Neuronal stem cell (in vitro differentiated cells): ENCODE measurements at regions not wholly inside any gene's neighbourhood (a gene's known extent, or its start where the extent isn't known, plus 50 kb on each side); places are given as distances from the start of the nearest gene placed in this dataset.

Experiments
- DNase-seq: peaks from one replicate; pipeline ENCODE4 v3.0.0-alpha.2; 2013; ENCODE audit warnings: low spot score
- H2AFZ ChIP-seq: one replicate; pipeline ENCODE4 v1.6.1; 2013; ENCODE audit warnings: mild to moderate bottlenecking, low read length, inconsistent platforms
- H2AK5ac ChIP-seq: 2 replicates; pipeline ENCODE4 v1.6.1; 2013; ENCODE audit warnings: low read depth, mild to moderate bottlenecking, inconsistent platforms, low read length, moderate library complexity, mixed read lengths
- H2BK120ac ChIP-seq: 2 replicates; pipeline ENCODE4 v1.6.1; 2013; ENCODE audit warnings: low read depth, mild to moderate bottlenecking, inconsistent platforms, low read length, moderate library complexity, mixed read lengths
- H2BK12ac ChIP-seq: one replicate; pipeline ENCODE4 v1.6.1; 2013; ENCODE audit warnings: low read length, inconsistent platforms
- H2BK15ac ChIP-seq: 2 replicates; pipeline ENCODE4 v1.6.1; 2013; ENCODE audit warnings: mild to moderate bottlenecking, low read length, inconsistent platforms, mixed read lengths
- H2BK5ac ChIP-seq: one replicate; pipeline ENCODE4 v1.6.1; 2013; ENCODE audit warnings: inconsistent platforms, mild to moderate bottlenecking, low read length, moderate library complexity
- H3K14ac ChIP-seq: one replicate; pipeline ENCODE4 v1.6.1; 2013; ENCODE audit warnings: low read length, inconsistent platforms
- H3K18ac ChIP-seq: 2 replicates; pipeline ENCODE4 v1.6.1; 2013; ENCODE audit warnings: low read length, inconsistent platforms
- H3K23ac ChIP-seq: 2 replicates; pipeline ENCODE4 v1.6.1; 2013; ENCODE audit warnings: low read depth, mild to moderate bottlenecking, mixed read lengths, low read length, inconsistent platforms; ENCODE audit not compliant: poor library complexity
- H3K27ac ChIP-seq: replicated peaks from 3 replicates; pipeline ENCODE4 v1.5.1; 2013; ENCODE audit warnings: low read length, inconsistent platforms
- H3K27me3 ChIP-seq, 3 experiments: 2 replicates each; pipeline ENCODE4 v1.6.1; 2013; ENCODE audit warnings: low read length in 3 of 3, mild to moderate bottlenecking in 2 of 3, inconsistent platforms in 1 of 3, low read depth in 1 of 3, mixed read lengths in 1 of 3, moderate library complexity in 1 of 3; ENCODE audit not compliant: control insufficient read depth in 3 of 3, insufficient read depth in 3 of 3
- H3K36me3 ChIP-seq, 2 donors: replicated peaks in 1 of 2; 2 replicates each; pipeline ENCODE4 v1.6.1; 2013; ENCODE audit warnings: low read length in 2 of 2; ENCODE audit not compliant: control insufficient read depth in 2 of 2, insufficient read depth in 2 of 2
- H3K4ac ChIP-seq: 2 replicates; pipeline ENCODE4 v1.6.1; 2013; ENCODE audit warnings: inconsistent platforms, mild to moderate bottlenecking, low read length, moderate library complexity
- H3K4me1 ChIP-seq, 2 donors: 1 replicate in 1 of 2; 2 replicates in 1 of 2; pipeline ENCODE4 v1.6.1; 2013; ENCODE audit warnings: low read length in 2 of 2, low read depth in 1 of 2; ENCODE audit not compliant: control insufficient read depth in 2 of 2, insufficient read depth in 1 of 2
- H3K4me2 ChIP-seq: one replicate; pipeline ENCODE4 v1.6.1; 2013; ENCODE audit warnings: mild to moderate bottlenecking, low read length, inconsistent platforms; ENCODE audit not compliant: insufficient read depth, poor library complexity, severe bottlenecking
- H3K4me3 ChIP-seq, 2 donors: 2 replicates each; pipeline ENCODE4 v1.5.1; 2013; ENCODE audit warnings: low read length in 2 of 2, mild to moderate bottlenecking in 2 of 2, inconsistent platforms in 1 of 2, moderate library complexity in 1 of 2
- H3K79me1 ChIP-seq: one replicate; pipeline ENCODE4 v1.6.1; 2013; ENCODE audit warnings: low read depth, mild to moderate bottlenecking, inconsistent platforms, low read length, moderate library complexity
- H3K9ac ChIP-seq: one replicate; pipeline ENCODE4 v1.6.1; 2013; ENCODE audit warnings: mild to moderate bottlenecking, low read depth, low read length, inconsistent platforms; ENCODE audit not compliant: poor library complexity
- H3K9me3 ChIP-seq, 2 donors: replicated peaks in 1 of 2; 2 replicates each; pipeline versions ENCODE3 to v1.6.1; 2013; ENCODE audit warnings: low read length in 2 of 2, mild to moderate bottlenecking in 2 of 2, inconsistent platforms in 1 of 2, low read depth in 1 of 2, mixed read lengths in 1 of 2, moderate library complexity in 1 of 2; ENCODE audit not compliant: control insufficient read depth in 2 of 2, insufficient read depth in 1 of 2
- H4K8ac ChIP-seq: one replicate; pipeline ENCODE4 v1.6.1; 2013; ENCODE audit warnings: low read depth, mild to moderate bottlenecking, inconsistent platforms, low read length, moderate library complexity
- H4K91ac ChIP-seq: one replicate; pipeline ENCODE4 v1.6.1; 2013; ENCODE audit warnings: low read length, low read depth, mild to moderate bottlenecking, inconsistent platforms; ENCODE audit not compliant: poor library complexity
- WGBS, 2 donors: extraction: QIAGEN DNeasy Blood & Tissue Kit; methylation state at CpG; one replicate each; pipeline ENCODE4 v1.1.7; 2013; ENCODE audit warnings: missing lambda C conversion rate in 2 of 2, mixed read lengths in 1 of 2; ENCODE audit not compliant: insufficient read length in 2 of 2, insufficient replicate concordance in 1 of 2; ENCODE audit errors: extremely low coverage in 2 of 2; 5-methylcytosine and 5-hydroxymethylcytosine counted together

- DNase-seq: no peak
- no peak overlapping the region for H3K9ac ChIP-seq
- no peak overlapping the region for H2BK15ac ChIP-seq
- no peaks in the 10 kb centered on the region for H3K4me1 ChIP-seq
- H3K9me3 ChIP-seq: peaks cover 1 to 2% of the 10 kb centered on the region in 2 donors
- no peak overlapping the region for H3K23ac ChIP-seq
- no peaks in the 10 kb centered on the region for H3K27me3 ChIP-seq
- no peaks in the 10 kb centered on the region for H3K36me3 ChIP-seq
- no peaks in the 10 kb centered on the region for H3K79me1 ChIP-seq
- H2BK12ac ChIP-seq: no peak overlapping the region
- no peak overlapping the region for H2AFZ ChIP-seq
- H3K14ac ChIP-seq: no peak overlapping the region
- no peak overlapping the region for H2BK120ac ChIP-seq
- H2AK5ac ChIP-seq: no peak overlapping the region
- no peak overlapping the region for H3K27ac ChIP-seq
- H3K18ac ChIP-seq: no peak overlapping the region
- H3K4ac ChIP-seq: no peak overlapping the region
- H4K91ac ChIP-seq: no peak overlapping the region
- H3K4me2 ChIP-seq: no peak overlapping the region
- H2BK5ac ChIP-seq: no peak overlapping the region
- H3K4me3 ChIP-seq: no peak overlapping the region
- no CpG with 5 or more reads among the region's 1 CpG for WGBS, 2 donors
- H4K8ac ChIP-seq: no peak overlapping the region
Measured at GRCh38 chr1:80099713-80100112, 1093.2 kb upstream of the ADGRL4 start.

- DNase-seq: no peak
- Histone ChIP-seq H2AFZ (no peak overlapping the region), H3K4ac (no peak overlapping the region), H3K18ac (no peak overlapping the region), H2BK5ac (no peak overlapping the region), H4K8ac (no peak overlapping the region), H3K4me1 (peaks cover 0 to 5% of the 10 kb centered on the region in 2 donors), H3K23ac (no peak overlapping the region), H2BK120ac (no peak overlapping the region), H3K27me3 (no peaks in the 10 kb centered on the region), H3K79me1 (no peaks in the 10 kb centered on the region), H2AK5ac (no peak overlapping the region), H3K4me2 (no peak overlapping the region), H2BK12ac (no peak overlapping the region), H4K91ac (no peak overlapping the region), H3K4me3 (no peak overlapping the region), H3K9me3 (no peaks in the 10 kb centered on the region), H3K36me3 (no peaks in the 10 kb centered on the region), H3K9ac (no peak overlapping the region), H3K27ac (no peak overlapping the region), H3K14ac (no peak overlapping the region), H2BK15ac (no peak overlapping the region)
Measured at GRCh38 chr1:80085067-80085466, 1078.5 kb upstream of the ADGRL4 start.

GRCh38 chr1:80083892-80084291, 1077.4 kb upstream of the ADGRL4 start:
- H4K91ac ChIP-seq: no peak overlapping the region
- no peak overlapping the region for H3K4me3 ChIP-seq
- H3K4ac ChIP-seq: no peak overlapping the region
- no peak for DNase-seq
- no peak overlapping the region for H3K23ac ChIP-seq
- H3K18ac ChIP-seq: no peak overlapping the region
- H2AFZ ChIP-seq: no peak overlapping the region
- H2BK5ac ChIP-seq: no peak overlapping the region
- H2AK5ac ChIP-seq: no peak overlapping the region
- peaks cover 0 to 5% of the 10 kb centered on the region in 2 donors for H3K4me1 ChIP-seq
- H3K36me3 ChIP-seq: no peaks in the 10 kb centered on the region
- H3K4me2 ChIP-seq: no peak overlapping the region
- H3K9me3 ChIP-seq: no peaks in the 10 kb centered on the region
- no peak overlapping the region for H3K27ac ChIP-seq
- no peak overlapping the region for H3K14ac ChIP-seq
- no peaks in the 10 kb centered on the region for H3K79me1 ChIP-seq
- no peak overlapping the region for H2BK15ac ChIP-seq
- H3K27me3 ChIP-seq: no peaks in the 10 kb centered on the region
- H3K9ac ChIP-seq: no peak overlapping the region
- WGBS, 2 donors: no CpG with 5 or more reads among the region's 1 CpG
- H4K8ac ChIP-seq: no peak overlapping the region
- no peak overlapping the region for H2BK12ac ChIP-seq
- no peak overlapping the region for H2BK120ac ChIP-seq

GRCh38 chr1:80076469-80076868, 1069.9 kb upstream of the ADGRL4 start:
- no peak overlapping the region for H2BK120ac ChIP-seq
- no peak overlapping the region for H3K4me3 ChIP-seq
- no peak overlapping the region for H4K8ac ChIP-seq
- H3K23ac ChIP-seq: no peak overlapping the region
- H2BK5ac ChIP-seq: no peak overlapping the region
- H2AK5ac ChIP-seq: no peak overlapping the region
- no peak overlapping the region for H3K27ac ChIP-seq
- H3K4ac ChIP-seq: no peak overlapping the region
- no peaks in the 10 kb centered on the region for H3K79me1 ChIP-seq
- H3K4me2 ChIP-seq: no peak overlapping the region
- H3K9ac ChIP-seq: no peak overlapping the region
- H2BK12ac ChIP-seq: no peak overlapping the region
- H3K27me3 ChIP-seq: no peaks in the 10 kb centered on the region
- H3K4me1 ChIP-seq: no peaks in the 10 kb centered on the region
- H3K9me3 ChIP-seq: no peaks in the 10 kb centered on the region
- no peak overlapping the region for H4K91ac ChIP-seq
- DNase-seq: no peak
- no peak overlapping the region for H2AFZ ChIP-seq
- no peak overlapping the region for H3K18ac ChIP-seq
- no peak overlapping the region for H3K14ac ChIP-seq
- no peaks in the 10 kb centered on the region for H3K36me3 ChIP-seq
- no peak overlapping the region for H2BK15ac ChIP-seq
